Immature natural killer cell (primary cell): ENCODE measurements at regions not wholly inside any gene's neighbourhood (a gene's known extent, or its start where the extent isn't known, plus 50 kb on each side); places are given as distances from the start of the nearest gene placed in this dataset.

Experiments used
- DNase-seq, 3 donors: peaks; one replicate each; pipeline ENCODE4 v3.0.0; 2022; ENCODE audit warnings: mixed read lengths in 1 of 3
- H3K27ac Mint-ChIP-seq, 6 donors: one replicate each; pipeline ENCODE4 v1.8.0; 2020; ENCODE audit warnings: mixed read lengths in 6 of 6, mild to moderate bottlenecking in 5 of 6, inconsistent platforms in 4 of 6, moderate library complexity in 3 of 6
- H3K27me3 Mint-ChIP-seq, 3 donors: one replicate each; pipeline ENCODE4 v1.8.0; 2020 to 2021; ENCODE audit warnings: low read depth in 3 of 3, mild to moderate bottlenecking in 3 of 3, mixed read lengths in 3 of 3, moderate library complexity in 3 of 3, inconsistent platforms in 1 of 3
- H3K36me3 Mint-ChIP-seq, 3 donors: one replicate each; pipeline ENCODE4 v1.8.0; 2020; ENCODE audit warnings: mixed read lengths in 3 of 3, inconsistent platforms in 2 of 3, mild to moderate bottlenecking in 2 of 3
- H3K4me1 Mint-ChIP-seq, 2 donors: one replicate each; pipeline ENCODE4 v1.8.0; 2020; ENCODE audit warnings: inconsistent platforms in 2 of 2, mild to moderate bottlenecking in 2 of 2, mixed read lengths in 2 of 2, moderate library complexity in 1 of 2
- H3K4me3 Mint-ChIP-seq, 5 donors: one replicate each; pipeline ENCODE4 v1.8.0; 2020; ENCODE audit warnings: mild to moderate bottlenecking in 5 of 5, mixed read lengths in 5 of 5, inconsistent platforms in 3 of 5, moderate library complexity in 3 of 5
- H3K9me3 Mint-ChIP-seq, 6 donors: one replicate each; pipeline ENCODE4 v1.8.0; 2020; ENCODE audit warnings: mild to moderate bottlenecking in 6 of 6, mixed read lengths in 6 of 6, inconsistent platforms in 4 of 6, moderate library complexity in 3 of 6

- no peaks in the 10 kb centered on the region for H3K4me1 Mint-ChIP-seq
- H3K9me3 Mint-ChIP-seq = peaks cover 0 to 4% (median 0%) of the 10 kb centered on the region in 6 donors
- H3K4me3 Mint-ChIP-seq = no peak overlapping the region
- no peak overlapping the region for H3K27ac Mint-ChIP-seq
- peaks cover 3 to 8% (median 6%) of the 10 kb centered on the region in 3 donors for H3K27me3 Mint-ChIP-seq
- DNase-seq = no peak
- H3K36me3 Mint-ChIP-seq = no peaks in the 10 kb centered on the region
Measured at GRCh38 chr2:37867166-37867565, 57.9 kb upstream of the RMDN2 start.

DNA sequence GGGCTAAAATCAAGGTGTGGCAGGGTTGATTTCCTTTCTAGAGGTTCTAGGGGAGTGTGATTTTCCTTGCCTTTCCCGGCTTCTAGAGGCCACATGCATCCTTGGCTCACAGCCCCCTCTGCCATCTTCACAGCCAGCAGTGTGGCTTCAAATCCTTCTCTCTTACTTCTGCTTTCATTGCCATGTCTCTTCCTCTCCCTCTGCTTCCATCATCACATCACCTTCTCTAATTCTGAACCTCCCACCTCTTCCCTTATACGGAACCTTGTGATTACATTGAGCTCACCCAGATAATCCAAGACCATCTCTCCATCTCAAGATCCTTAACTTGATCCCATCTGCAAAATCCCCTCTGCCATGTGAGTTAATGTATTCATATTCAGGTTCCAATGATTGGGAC lies 56.2 kb upstream of the RMDN2 start:
- peaks cover 0 to 4% (median 0%) of the 10 kb centered on the region in 6 donors for H3K9me3 Mint-ChIP-seq
- DNase-seq = no peak
- no peaks in the 10 kb centered on the region for H3K4me1 Mint-ChIP-seq
- no peaks in the 10 kb centered on the region for H3K36me3 Mint-ChIP-seq
- H3K4me3 Mint-ChIP-seq = no peak overlapping the region
- no peak overlapping the region for H3K27ac Mint-ChIP-seq
- H3K27me3 Mint-ChIP-seq = peaks cover 2 to 7% (median 2%) of the 10 kb centered on the region in 3 donors

GRCh38 chr2:37869304-37869703 lies 55.8 kb upstream of the RMDN2 start:
- H3K27ac Mint-ChIP-seq = no peak overlapping the region
- no peak overlapping the region for H3K4me3 Mint-ChIP-seq
- H3K4me1 Mint-ChIP-seq = no peaks in the 10 kb centered on the region
- peaks cover 0 to 4% (median 0%) of the 10 kb centered on the region in 6 donors for H3K9me3 Mint-ChIP-seq
- no peak for DNase-seq
- peaks cover 1 to 7% (median 2%) of the 10 kb centered on the region in 3 donors for H3K27me3 Mint-ChIP-seq
- no peaks in the 10 kb centered on the region for H3K36me3 Mint-ChIP-seq

DNA sequence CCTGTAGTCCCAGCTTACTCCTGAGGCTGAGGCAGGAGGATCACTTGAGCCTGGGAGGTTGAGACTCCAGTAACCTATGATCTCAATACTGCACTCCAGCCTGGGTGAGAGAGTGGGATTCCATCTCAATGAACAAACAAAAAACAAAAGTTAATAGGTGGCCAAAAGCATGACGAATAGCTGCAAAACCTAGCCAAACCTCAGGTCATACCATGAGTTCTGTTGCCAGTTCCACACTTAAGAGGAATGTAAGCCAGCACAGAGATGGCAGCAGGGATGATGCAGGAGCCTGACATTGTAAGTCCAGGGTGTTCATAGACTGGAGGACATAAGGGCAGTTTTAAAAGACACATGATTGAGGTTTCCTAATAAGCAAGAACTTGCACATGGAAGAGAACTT lies 55.3 kb upstream of the RMDN2 start:
- DNase-seq = no peak
- H3K36me3 Mint-ChIP-seq = no peaks in the 10 kb centered on the region
- no peak overlapping the region for H3K27ac Mint-ChIP-seq
- H3K9me3 Mint-ChIP-seq = peaks cover 0 to 4% (median 0%) of the 10 kb centered on the region in 6 donors
- H3K4me1 Mint-ChIP-seq = no peaks in the 10 kb centered on the region
- no peak overlapping the region for H3K4me3 Mint-ChIP-seq
- peaks cover 2 to 7% (median 3%) of the 10 kb centered on the region in 3 donors for H3K27me3 Mint-ChIP-seq

DNA sequence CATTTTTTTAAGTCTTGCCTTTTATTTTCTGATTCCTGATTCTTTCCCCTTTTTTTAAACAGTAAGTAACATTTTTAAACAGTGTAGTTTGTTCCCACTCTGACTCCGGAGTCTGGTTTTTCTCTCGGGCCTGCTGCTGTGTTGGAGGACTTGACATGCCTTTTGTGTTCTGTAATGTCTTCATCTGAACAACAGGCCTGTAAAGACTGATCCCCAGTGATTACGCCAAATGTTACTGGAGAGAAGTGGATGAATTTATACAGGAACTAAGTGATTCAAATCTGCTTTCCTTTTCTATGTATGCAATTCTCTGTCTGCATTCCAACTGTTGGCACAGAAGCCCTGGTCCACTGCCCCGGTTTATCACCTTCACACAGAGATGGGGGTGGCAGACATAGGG lies 54.3 kb upstream of the RMDN2 start:
- H3K9me3 Mint-ChIP-seq = peaks cover 0 to 4% (median 0%) of the 10 kb centered on the region in 6 donors
- H3K27ac Mint-ChIP-seq = no peak overlapping the region
- peaks cover 2 to 7% (median 2%) of the 10 kb centered on the region in 3 donors for H3K27me3 Mint-ChIP-seq
- H3K4me1 Mint-ChIP-seq = no peaks in the 10 kb centered on the region
- no peak for DNase-seq
- H3K4me3 Mint-ChIP-seq = no peak overlapping the region
- no peaks in the 10 kb centered on the region for H3K36me3 Mint-ChIP-seq

DNA sequence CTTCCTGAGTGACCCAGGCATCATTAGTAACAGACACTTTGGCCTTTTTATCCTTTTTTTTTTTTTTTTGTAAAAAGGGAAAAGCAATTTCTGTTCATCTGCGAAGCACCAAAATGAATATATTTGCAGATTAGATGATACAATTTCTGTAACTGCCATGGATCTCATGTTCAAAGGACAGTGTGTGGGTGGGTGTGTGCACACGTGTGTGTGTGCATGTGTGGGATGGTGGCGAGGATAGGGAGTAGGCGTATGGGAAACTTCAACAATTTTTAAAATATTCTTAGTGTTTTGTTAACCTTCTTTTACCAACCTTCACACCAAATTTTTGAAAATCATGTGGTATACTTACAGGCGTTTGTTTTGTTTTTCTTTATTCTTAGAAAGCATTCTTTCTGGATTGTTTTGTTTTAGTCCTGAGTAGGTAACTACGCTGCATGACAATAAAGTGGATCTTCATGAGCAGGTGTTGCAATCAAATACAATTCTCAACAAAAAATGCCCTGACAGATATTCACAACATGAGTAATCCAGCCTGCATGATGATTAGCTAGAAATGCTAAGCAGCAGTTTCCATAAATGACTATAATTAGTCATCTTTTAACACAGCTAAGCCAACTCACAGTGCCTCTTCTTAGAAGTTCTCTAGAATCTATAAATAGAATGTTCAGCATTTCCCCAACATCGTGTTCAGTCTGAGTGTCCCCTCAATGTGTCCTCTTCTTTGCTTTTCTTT lies 53.5 kb upstream of the RMDN2 start:
- peaks cover 0 to 4% (median 0%) of the 10 kb centered on the region in 6 donors for H3K9me3 Mint-ChIP-seq
- no peak overlapping the region for H3K4me3 Mint-ChIP-seq
- DNase-seq = no peak
- H3K4me1 Mint-ChIP-seq = no peaks in the 10 kb centered on the region
- no peaks in the 10 kb centered on the region for H3K36me3 Mint-ChIP-seq
- H3K27ac Mint-ChIP-seq = no peak overlapping the region
- H3K27me3 Mint-ChIP-seq = peaks cover 2 to 5% (median 2%) of the 10 kb centered on the region in 3 donors

GRCh38 chr2:37872192-37872750 lies 52.8 kb upstream of the RMDN2 start:
- peaks cover 0 to 4% (median 0%) of the 10 kb centered on the region in 6 donors for H3K9me3 Mint-ChIP-seq
- DNase-seq = no peak
- H3K36me3 Mint-ChIP-seq = no peaks in the 10 kb centered on the region
- no peak overlapping the region for H3K4me3 Mint-ChIP-seq
- peaks cover 2 to 5% (median 3%) of the 10 kb centered on the region in 3 donors for H3K27me3 Mint-ChIP-seq
- H3K4me1 Mint-ChIP-seq = no peaks in the 10 kb centered on the region
- H3K27ac Mint-ChIP-seq = no peak overlapping the region

- Mint-ChIP-seq H3K9me3 (peaks cover 0 to 2% (median 0%) of the 10 kb centered on the region in 6 donors), H3K27ac (no peak overlapping the region), H3K36me3 (no peaks in the 10 kb centered on the region), H3K4me3 (no peak overlapping the region), H3K4me1 (no peaks in the 10 kb centered on the region), H3K27me3 (peaks cover 2 to 5% (median 3%) of the 10 kb centered on the region in 3 donors)
- DNase-seq = no peak
Measured at GRCh38 chr2:37873229-37873628, 51.9 kb upstream of the RMDN2 start.

- no peak for DNase-seq
- H3K4me3 Mint-ChIP-seq = no peak overlapping the region
- peak overlapping the region in 1 of 6 donors; percentile 18 for H3K27ac Mint-ChIP-seq
- H3K36me3 Mint-ChIP-seq = no peaks in the 10 kb centered on the region
- H3K4me1 Mint-ChIP-seq = no peaks in the 10 kb centered on the region
- H3K9me3 Mint-ChIP-seq = peaks cover 0 to 2% (median 0%) of the 10 kb centered on the region in 6 donors
- H3K27me3 Mint-ChIP-seq = peaks cover 2 to 5% (median 3%) of the 10 kb centered on the region in 3 donors
Measured at GRCh38 chr2:37873749-37874330, 51.2 kb upstream of the RMDN2 start.

DNA sequence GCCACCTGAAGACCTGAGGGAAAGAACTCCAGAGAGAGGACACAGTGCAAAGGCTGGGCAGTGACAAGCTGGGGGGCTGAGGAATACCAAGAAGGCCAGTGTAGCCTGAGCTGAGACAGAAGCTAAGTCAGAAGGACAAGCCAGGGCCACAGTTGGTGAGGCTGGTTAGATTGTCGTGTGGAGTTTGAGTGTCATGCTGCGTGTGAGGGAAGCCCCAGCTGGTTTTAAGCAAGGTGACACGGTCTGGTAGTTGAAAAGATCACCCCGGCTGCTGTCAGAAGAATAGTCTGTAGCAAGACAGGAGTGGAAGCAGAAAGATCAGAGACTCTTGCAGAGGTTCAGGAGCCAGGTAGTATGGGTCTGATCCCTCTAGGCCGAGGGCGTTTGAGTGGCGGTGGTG lies 50.6 kb upstream of the RMDN2 start:
- H3K36me3 Mint-ChIP-seq = no peaks in the 10 kb centered on the region
- H3K9me3 Mint-ChIP-seq = no peaks in the 10 kb centered on the region
- no peak overlapping the region for H3K4me3 Mint-ChIP-seq
- H3K27ac Mint-ChIP-seq = peak overlapping the region in 1 of 6 donors; percentile 18
- peaks cover 2 to 5% (median 3%) of the 10 kb centered on the region in 3 donors for H3K27me3 Mint-ChIP-seq
- H3K4me1 Mint-ChIP-seq = no peaks in the 10 kb centered on the region
- DNase-seq = no peak
